A549 (cell line): ENCODE measurements at regions not wholly inside any gene's neighbourhood (a gene's known extent, or its start where the extent isn't known, plus 50 kb on each side); places are given as distances from the start of the nearest gene placed in this dataset.

ENCODE experiments used
- FOSB ChIP-seq: fragments of 250-450 bp; sonication (Bioruptor Pico); IDR thresholded peaks from 2 replicates; pipeline ENCODE4 v1.5.0; 2020; ENCODE audit warnings: mild to moderate bottlenecking, moderate library complexity
- TF ChIP-seq, protein P1 (sequence below): fragments of >200 bp; sonication (Bioruptor Twin); formaldehyde crosslinking; IDR thresholded peaks from 3 replicates; pipeline ENCODE4 v1.5.1; 2016

DNA sequence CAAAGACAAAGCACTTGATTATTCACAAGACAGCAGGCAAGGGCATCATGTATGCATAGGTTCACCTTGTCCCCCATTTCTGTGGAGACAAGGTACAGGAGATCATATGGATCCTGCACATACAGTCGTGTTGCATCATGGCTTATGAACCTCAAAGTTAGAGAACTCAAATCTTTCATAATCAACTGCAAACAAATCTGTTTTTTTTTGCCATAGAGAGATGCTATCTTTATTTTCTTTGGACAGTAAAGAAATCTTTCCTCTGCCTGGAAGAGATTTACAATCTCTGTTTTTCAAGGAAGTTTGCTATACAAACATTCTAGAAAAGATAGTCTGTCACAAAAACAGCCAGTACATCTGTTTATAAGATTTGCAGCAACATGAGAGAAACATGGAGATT, 578.8 kb downstream of the ANKRD50 start:
- TF ChIP-seq, protein P1, sequence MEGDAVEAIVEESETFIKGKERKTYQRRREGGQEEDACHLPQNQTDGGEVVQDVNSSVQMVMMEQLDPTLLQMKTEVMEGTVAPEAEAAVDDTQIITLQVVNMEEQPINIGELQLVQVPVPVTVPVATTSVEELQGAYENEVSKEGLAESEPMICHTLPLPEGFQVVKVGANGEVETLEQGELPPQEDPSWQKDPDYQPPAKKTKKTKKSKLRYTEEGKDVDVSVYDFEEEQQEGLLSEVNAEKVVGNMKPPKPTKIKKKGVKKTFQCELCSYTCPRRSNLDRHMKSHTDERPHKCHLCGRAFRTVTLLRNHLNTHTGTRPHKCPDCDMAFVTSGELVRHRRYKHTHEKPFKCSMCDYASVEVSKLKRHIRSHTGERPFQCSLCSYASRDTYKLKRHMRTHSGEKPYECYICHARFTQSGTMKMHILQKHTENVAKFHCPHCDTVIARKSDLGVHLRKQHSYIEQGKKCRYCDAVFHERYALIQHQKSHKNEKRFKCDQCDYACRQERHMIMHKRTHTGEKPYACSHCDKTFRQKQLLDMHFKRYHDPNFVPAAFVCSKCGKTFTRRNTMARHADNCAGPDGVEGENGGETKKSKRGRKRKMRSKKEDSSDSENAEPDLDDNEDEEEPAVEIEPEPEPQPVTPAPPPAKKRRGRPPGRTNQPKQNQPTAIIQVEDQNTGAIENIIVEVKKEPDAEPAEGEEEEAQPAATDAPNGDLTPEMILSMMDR = no peak
- TF ChIP-seq FOSB (CRISPR knock-in tag) = no peak
